ENCODE measurements at regions not wholly inside any gene's neighbourhood (a gene's known extent, or its start where the extent isn't known, plus 50 kb on each side); places are given as distances from the start of the nearest gene placed in this dataset.

- Histone ChIP-seq H4K20me1 (ENCODE audit: control insufficient read depth, extremely low read depth, insufficient read depth, low read length) (no peaks in the 10 kb centered on the region), H3K27ac (ENCODE audit: insufficient read depth, low read length) (no peak overlapping the region), H3K4me2 (ENCODE audit: extremely low read depth, insufficient read depth, low read length) (no peak overlapping the region), H2AFZ (ENCODE audit: low read length) (no peak overlapping the region), H3K4me3 (replicated peaks in 1 of 4; ENCODE audit: control extremely low read depth in 1 of 4, insufficient read depth in 1 of 4, low read depth in 3 of 4, low read length in 4 of 4) (no peak overlapping the region), H3K9me3 (ENCODE audit: control insufficient read depth, insufficient read depth, low read depth, low read length) (no peaks in the 10 kb centered on the region), H3K27me3 (ENCODE audit: control insufficient read depth, insufficient read depth, low read length) (no peaks in the 10 kb centered on the region), H3K36me3 (ENCODE audit: control insufficient read depth, insufficient read depth, low read length) (no peaks in the 10 kb centered on the region), H3K4me1 (ENCODE audit: control insufficient read depth, extremely low read depth, insufficient read depth, low read length) (no peaks in the 10 kb centered on the region), H3K9ac (ENCODE audit: insufficient read depth, low read length) (no peak overlapping the region), H3K79me2 (ENCODE audit: control insufficient read depth, insufficient read depth, low read length) (no peaks in the 10 kb centered on the region)
- DNase-seq (ENCODE audit: low read depth in 2 of 2): no peak
- TF ChIP-seq EZH2 (IDR thresholded peaks at IDR 0.05; ENCODE audit: low read length, missing control alignments): no peak
These were observed 244.0 kb upstream of the ANO5 start for GRCh38 chr11:21948876-21949275.

GRCh38 chr11:21949763-21950413, 243.0 kb upstream of the ANO5 start:
- Histone ChIP-seq H3K36me3 (ENCODE audit: control insufficient read depth, insufficient read depth, low read length) (no peaks in the 10 kb centered on the region), H3K79me2 (ENCODE audit: control insufficient read depth, insufficient read depth, low read length) (no peaks in the 10 kb centered on the region), H3K9ac (ENCODE audit: insufficient read depth, low read length) (no peak overlapping the region), H3K4me1 (ENCODE audit: control insufficient read depth, extremely low read depth, insufficient read depth, low read length) (no peaks in the 10 kb centered on the region), H3K27me3 (ENCODE audit: control insufficient read depth, insufficient read depth, low read length) (no peaks in the 10 kb centered on the region), H3K27ac (ENCODE audit: insufficient read depth, low read length) (no peak overlapping the region), H3K4me2 (ENCODE audit: extremely low read depth, insufficient read depth, low read length) (no peak overlapping the region), H3K4me3 (replicated peaks in 1 of 4; ENCODE audit: control extremely low read depth in 1 of 4, insufficient read depth in 1 of 4, low read depth in 3 of 4, low read length in 4 of 4) (no peak overlapping the region), H2AFZ (ENCODE audit: low read length) (no peak overlapping the region), H3K9me3 (ENCODE audit: control insufficient read depth, insufficient read depth, low read depth, low read length) (no peaks in the 10 kb centered on the region), H4K20me1 (ENCODE audit: control insufficient read depth, extremely low read depth, insufficient read depth, low read length) (no peaks in the 10 kb centered on the region)
- no peak for DNase-seq (ENCODE audit: low read depth in 2 of 2)
- TF ChIP-seq EZH2 (IDR thresholded peaks at IDR 0.05; ENCODE audit: low read length, missing control alignments): no peak
- no peak for TF ChIP-seq CTCF (conservative IDR thresholded peaks at IDR 0.05 in 1 of 2, IDR thresholded peaks at IDR 0.05 in 1 of 2; ENCODE audit: low read depth in 1 of 2, low read length in 2 of 2)

- H3K9me3 ChIP-seq (ENCODE audit: control insufficient read depth, insufficient read depth, low read depth, low read length): no peaks in the 10 kb centered on the region
- no peaks in the 10 kb centered on the region for H3K36me3 ChIP-seq (ENCODE audit: control insufficient read depth, insufficient read depth, low read length)
- H3K4me3 ChIP-seq (replicated peaks in 1 of 4; ENCODE audit: control extremely low read depth in 1 of 4, insufficient read depth in 1 of 4, low read depth in 3 of 4, low read length in 4 of 4): no peak overlapping the region
- no peaks in the 10 kb centered on the region for H3K79me2 ChIP-seq (ENCODE audit: control insufficient read depth, insufficient read depth, low read length)
- TF ChIP-seq EZH2 (IDR thresholded peaks at IDR 0.05; ENCODE audit: low read length, missing control alignments) (no peak), CTCF (conservative IDR thresholded peaks at IDR 0.05 in 1 of 2, IDR thresholded peaks at IDR 0.05 in 1 of 2; ENCODE audit: low read depth in 1 of 2, low read length in 2 of 2) (no peak)
- H3K4me1 ChIP-seq (ENCODE audit: control insufficient read depth, extremely low read depth, insufficient read depth, low read length): no peaks in the 10 kb centered on the region
- no peaks in the 10 kb centered on the region for H4K20me1 ChIP-seq (ENCODE audit: control insufficient read depth, extremely low read depth, insufficient read depth, low read length)
- no peak overlapping the region for H3K9ac ChIP-seq (ENCODE audit: insufficient read depth, low read length)
- DNase-seq (ENCODE audit: low read depth in 2 of 2): no peak
- H2AFZ ChIP-seq (ENCODE audit: low read length): no peak overlapping the region
- no peak overlapping the region for H3K4me2 ChIP-seq (ENCODE audit: extremely low read depth, insufficient read depth, low read length)
- H3K27ac ChIP-seq (ENCODE audit: insufficient read depth, low read length): no peak overlapping the region
- H3K27me3 ChIP-seq (ENCODE audit: control insufficient read depth, insufficient read depth, low read length): no peaks in the 10 kb centered on the region
These were observed 229.9 kb upstream of the ANO5 start for GRCh38 chr11:21963013-21963412.
